Left ventricle myocardium inferior (tissue), 1 donor: ENCODE measurements at regions not wholly inside any gene's neighbourhood (a gene's known extent, or its start where the extent isn't known, plus 50 kb on each side); places are given as distances from the start of the nearest gene placed in this dataset.

ENCODE experiments used
- DNase-seq: peaks from one replicate; pipeline ENCODE4 v3.0.0-alpha.2; 2020
- H3K27ac ChIP-seq: fragments of 200-600 bp; replicated peaks from 2 replicates; pipeline ENCODE4 v1.8.0; 2021
- H3K27me3 ChIP-seq: fragments of 200-600 bp; 2 replicates; pipeline ENCODE4 v1.8.0; 2021; ENCODE audit warnings: low read depth
- H3K36me3 ChIP-seq: fragments of 200-600 bp; 2 replicates; pipeline ENCODE4 v1.8.0; 2021
- H3K4me1 ChIP-seq: fragments of 200-600 bp; 2 replicates; pipeline ENCODE4 v1.8.0; 2021
- H3K4me3 ChIP-seq: fragments of 200-600 bp; 2 replicates; pipeline ENCODE4 v1.8.0; 2021; ENCODE audit warnings: mild to moderate bottlenecking, moderate library complexity
- H3K9me3 ChIP-seq: fragments of 200-600 bp; replicated peaks from 2 replicates; pipeline ENCODE4 v1.8.0; 2021
- CTCF ChIP-seq: fragments of 200-600 bp; IDR thresholded peaks from 2 replicates; pipeline ENCODE4 v1.8.0; 2021; ENCODE audit warnings: antibody characterized with exemption, mild to moderate bottlenecking, borderline replicate concordance
- intact Hi-C: fragments of 100-400 bp; cut with micrococcal nuclease; formaldehyde crosslinking; loops from one replicate; pipeline ENCODE4 v1.11.0; 2022
- donor health status: DM: no; HTN: yes; CAD: no; lungs with severe emphysema.

GRCh38 chrX:67480789-67481188 is 63.0 kb upstream of the AR start:
- H3K4me1 ChIP-seq, result no peaks in the 10 kb centered on the region
- H3K4me3 ChIP-seq, result no peak overlapping the region
- H3K36me3 ChIP-seq, result no peaks in the 10 kb centered on the region
- TF ChIP-seq CTCF, result no peak
- intact Hi-C loops, result no loop called here
- DNase-seq, result no peak
- H3K9me3 ChIP-seq, result no peaks in the 10 kb centered on the region
- H3K27me3 ChIP-seq, result no peaks in the 10 kb centered on the region
- H3K27ac ChIP-seq, result no peak overlapping the region
